Hypothalamus (tissue), 51 donors: ENCODE measurements at regions not wholly inside any gene's neighbourhood (a gene's known extent, or its start where the extent isn't known, plus 50 kb on each side); places are given as distances from the start of the nearest gene placed in this dataset.
"Not testable (repeated sequence)": the region's sequence is repeated elsewhere in the genome, so short reads cannot be mapped to it uniquely, and the experiment has no call there.

Experiments used
- DNase-seq, 51 donors: peaks; one replicate each; lab custom pipeline; 2025; lab: John Stamatoyannopoulos, UW

GRCh38 chr7:128561116-128561722 is 84.7 kb downstream of the METTL2B start:
- not testable (repeated sequence) for DNase-seq

- DNase-seq = not testable (repeated sequence)
Measured at GRCh38 chr7:128562795-128563194, 86.2 kb downstream of the METTL2B start.

- not testable (repeated sequence) for DNase-seq
Measured at GRCh38 chr7:128564123-128564700, 87.7 kb downstream of the METTL2B start.

- DNase-seq = not testable (repeated sequence)
Measured at GRCh38 chr7:128564932-128565864, 88.7 kb downstream of the METTL2B start.

DNA sequence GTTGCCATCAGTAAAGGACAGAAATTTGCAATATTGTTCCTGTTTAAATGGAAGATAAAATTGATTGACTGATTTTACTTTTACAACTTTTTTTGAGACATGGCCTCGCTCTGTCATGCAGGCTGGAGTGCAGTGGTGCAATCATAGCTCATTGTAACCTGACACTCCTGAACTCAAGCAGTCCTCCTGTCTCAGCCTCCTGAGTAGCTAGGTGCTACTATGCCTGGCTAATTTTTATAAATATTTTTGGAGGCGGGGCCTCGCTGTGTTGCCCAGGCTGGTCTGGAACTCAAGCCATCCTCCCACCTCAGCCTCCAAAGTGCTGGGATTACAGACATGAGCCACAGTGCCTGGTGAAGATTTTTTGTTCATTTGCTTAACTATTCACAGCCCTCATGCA is 96.8 kb upstream of the GARIN1A start:
- DNase-seq = not testable (repeated sequence)

DNA sequence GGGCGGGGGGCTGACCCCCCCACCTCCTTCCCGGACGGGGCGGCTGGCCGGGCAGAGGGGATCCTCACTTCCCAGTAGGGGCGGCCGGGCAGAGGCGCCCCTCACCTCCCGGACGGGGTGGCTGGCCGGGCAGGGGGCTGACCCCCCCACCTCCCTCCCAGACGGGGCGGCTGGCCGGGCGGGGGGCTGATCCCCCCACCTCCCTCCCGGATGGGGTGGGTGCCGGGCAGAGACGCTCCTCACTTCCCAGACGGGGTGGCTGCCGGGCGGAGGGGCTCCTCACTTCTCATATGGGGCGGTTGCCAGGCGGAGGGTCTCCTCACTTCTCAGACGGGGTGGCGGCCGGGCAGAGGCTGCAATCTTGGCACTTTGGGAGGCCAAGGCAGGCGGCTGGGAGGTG is 95.1 kb upstream of the GARIN1A start:
- DNase-seq = not testable (repeated sequence)

- DNase-seq = not testable (repeated sequence)
Measured at GRCh38 chr7:128579843-128580242, 92.2 kb upstream of the GARIN1A start.

DNA sequence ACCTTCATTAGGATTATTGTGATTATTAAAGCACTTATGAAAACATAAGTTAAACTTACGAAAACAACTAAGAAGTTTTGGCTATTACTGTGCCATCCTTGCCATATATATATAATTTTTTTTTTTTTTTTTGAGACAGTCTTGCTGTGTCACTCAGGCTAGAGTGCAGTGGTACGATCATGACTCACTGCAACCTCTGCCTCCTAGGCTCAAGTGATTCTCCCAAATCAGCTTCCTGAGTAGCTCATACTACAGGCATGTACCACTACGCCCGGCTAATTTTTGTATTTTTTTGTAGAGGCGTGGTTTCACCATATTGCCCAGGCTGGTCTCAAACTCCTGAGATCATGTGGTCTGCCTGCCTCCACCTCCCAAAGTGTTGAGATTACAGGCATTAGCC is 91.0 kb upstream of the GARIN1A start:
- DNase-seq = not testable (repeated sequence)

DNA sequence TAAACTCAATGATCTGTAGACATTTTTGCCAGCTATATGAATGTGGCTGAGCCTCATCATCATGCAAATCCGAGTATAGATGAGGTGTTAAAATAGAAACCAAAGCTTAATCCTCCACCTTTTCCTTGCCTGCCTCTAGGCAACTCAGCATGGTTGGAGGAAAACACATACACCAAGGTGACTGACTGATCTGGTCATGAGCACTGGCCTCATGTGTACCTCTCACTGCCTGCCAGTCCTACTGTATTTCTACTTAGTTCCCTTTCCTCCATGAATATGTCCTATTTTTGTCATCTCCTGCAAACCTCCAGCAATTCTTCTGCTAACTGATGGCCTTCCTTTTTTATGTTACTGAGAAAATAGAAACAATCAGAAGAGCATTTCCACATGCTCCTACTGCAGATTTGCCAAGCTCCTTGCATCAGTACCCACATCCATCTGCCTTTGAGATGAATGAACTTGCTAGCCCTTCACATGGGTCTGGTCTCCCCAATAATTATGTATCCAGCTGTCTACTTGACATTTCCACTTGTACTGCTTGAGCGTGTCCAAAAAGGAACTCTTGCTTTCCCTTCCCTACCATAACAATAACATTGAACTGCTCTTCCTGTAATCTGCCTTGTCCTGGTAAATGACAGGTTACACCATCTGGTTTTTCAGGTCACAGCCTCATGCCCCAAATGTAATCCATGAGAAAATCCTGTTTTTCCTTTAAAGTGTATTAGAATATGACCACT is 90.1 kb upstream of the GARIN1A start:
- not testable (repeated sequence) for DNase-seq

- DNase-seq = not testable (repeated sequence)
Measured at GRCh38 chr7:128586715-128587114, 85.4 kb upstream of the GARIN1A start.

GRCh38 chr7:128591705-128592104 is 80.4 kb upstream of the GARIN1A start:
- DNase-seq = peak in 14 of 51 donors; percentile 3 to 41 (median 16)

DNA sequence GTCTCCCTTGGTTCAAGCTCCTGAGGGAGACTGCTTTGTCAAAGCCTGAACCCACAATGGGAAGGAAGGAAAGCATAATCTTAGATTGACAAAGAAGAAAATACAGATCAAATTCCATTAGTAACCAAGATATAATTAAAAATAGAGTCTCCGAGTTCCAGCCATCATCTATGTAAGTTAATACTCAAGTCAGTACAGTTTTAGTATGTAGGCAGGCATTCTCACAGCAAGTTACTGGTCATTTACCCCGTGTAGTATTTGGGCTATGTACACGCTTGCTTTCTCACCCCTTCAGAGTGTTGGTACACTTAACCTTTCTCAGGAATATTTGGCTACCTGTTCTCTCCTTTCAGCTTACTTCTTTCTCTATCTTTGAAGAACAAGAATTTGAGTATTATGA is 79.9 kb upstream of the GARIN1A start:
- not testable (repeated sequence) for DNase-seq

- DNase-seq = not testable (repeated sequence)
Measured at GRCh38 chr7:128594061-128594460, 78.0 kb upstream of the GARIN1A start.

DNA sequence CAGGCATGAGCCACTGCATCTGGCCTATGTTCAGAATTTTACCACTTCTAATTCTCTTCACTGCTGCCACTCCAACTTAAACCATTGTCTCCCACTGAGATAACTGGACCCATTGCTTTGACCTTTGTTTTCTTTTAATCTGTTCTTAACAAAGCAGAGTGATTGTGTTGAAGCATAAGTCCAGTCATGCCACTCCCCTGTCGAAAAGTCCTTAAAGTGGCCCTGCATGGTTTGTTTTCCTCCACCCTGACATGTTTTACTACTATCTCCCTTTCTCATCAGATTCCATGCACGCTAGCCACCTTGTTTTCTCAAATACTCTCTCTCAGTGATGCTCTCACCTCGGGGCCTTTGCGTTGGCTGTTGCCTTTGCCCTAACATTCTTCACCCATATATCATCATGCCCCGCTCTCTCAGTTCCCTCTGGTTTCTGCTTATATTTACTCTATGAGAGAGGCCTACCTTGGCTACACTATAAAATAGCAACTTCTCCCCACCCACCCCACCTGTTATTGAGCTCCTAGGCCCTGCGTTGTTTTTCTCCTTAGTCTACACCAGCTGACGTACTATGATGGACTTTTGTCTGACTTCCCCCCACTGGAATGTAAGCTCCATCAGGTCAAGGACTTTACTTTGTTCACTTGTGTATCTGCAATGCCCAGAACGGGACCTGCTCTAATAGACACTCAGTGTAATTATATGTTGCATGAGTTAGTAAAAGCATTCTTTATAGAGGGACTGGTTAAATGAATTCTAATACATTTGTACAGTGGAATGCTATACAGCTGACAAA is 75.6 kb upstream of the GARIN1A start:
- not testable (repeated sequence) for DNase-seq

DNA sequence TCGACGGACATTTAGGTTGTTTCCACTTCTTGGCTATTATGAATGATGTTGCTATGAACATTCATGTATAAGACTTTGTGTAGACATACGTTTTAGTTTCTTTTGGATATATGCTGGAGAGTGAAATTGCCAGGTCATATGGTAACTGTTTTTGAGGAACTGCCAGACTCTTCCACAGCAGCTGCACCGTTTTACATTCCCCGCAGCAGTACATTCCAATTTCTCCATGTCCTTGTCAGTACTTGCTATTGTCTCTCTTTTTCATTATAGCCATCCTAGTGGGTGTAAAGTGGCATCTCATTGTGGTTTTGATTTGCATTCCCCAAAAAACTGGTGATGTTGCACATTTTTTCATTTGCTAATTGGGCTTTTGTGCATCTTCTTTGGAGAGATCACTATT is 73.1 kb upstream of the GARIN1A start:
- not testable (repeated sequence) for DNase-seq

DNA sequence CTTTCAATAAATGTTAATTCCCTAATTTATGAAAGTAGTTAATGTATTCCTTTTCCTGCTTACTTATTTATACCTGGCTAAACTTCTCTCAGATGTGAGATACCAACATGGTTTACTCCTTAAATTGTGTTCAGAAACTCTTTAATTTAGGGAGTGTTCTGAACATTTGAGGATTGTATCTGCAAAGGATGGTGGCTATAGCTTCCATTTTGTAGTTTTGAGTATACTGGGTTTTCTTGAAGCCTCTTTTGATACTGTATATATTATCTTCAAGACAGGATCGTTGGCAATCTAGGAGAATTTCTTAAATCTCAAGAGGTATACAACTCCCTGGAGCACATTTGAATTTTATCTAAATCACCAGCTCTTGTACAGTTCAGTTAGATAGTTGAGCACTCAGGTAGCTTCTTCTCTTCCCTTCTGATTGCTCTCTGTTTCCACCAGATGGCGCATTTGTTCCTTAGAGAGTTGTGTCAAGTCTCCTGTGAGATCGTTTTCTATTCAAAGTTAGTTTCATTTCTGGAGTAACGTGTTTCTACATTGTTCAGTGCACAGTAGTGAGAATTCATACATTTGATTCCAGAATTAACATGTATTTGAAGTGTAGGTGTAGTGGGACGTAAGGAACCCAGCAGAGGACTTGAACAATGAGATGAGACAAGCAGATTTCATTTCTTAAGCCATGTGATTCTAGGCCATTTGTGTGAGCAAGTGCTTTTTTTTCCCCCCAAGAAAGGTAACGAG is 63.2 kb upstream of the GARIN1A start:
- peak in 10 of 51 donors; percentile 1 to 53 (median 10) for DNase-seq

- DNase-seq = peak in 1 of 51 donors; percentile 15
Measured at GRCh38 chr7:128613366-128613765, 58.7 kb upstream of the GARIN1A start.

DNA sequence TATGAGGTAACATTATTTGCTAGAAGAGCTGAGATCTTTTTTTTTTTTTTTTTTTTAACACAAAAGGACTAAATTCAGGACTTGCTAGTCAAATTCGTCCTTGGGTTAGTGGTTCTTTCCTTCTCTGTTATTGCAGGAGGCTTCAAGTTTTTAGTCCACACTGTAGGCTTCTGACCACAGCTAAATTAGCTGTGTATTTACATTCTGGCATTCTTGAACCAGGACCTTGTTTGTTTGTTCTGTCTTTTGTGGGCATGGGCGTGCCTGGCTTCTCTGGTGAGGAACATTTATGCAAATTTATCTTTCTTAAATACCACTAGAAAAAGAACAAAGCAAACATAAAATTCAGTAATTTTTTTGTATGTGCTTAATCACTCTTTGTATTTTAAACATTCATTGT is 57.3 kb upstream of the GARIN1A start:
- not testable (repeated sequence) for DNase-seq

- not testable (repeated sequence) for DNase-seq
Measured at GRCh38 chr7:128616799-128617198, 55.3 kb upstream of the GARIN1A start.
